GM12878 (cell line): ENCODE measurements at regions not wholly inside any gene's neighbourhood (a gene's known extent, or its start where the extent isn't known, plus 50 kb on each side); places are given as distances from the start of the nearest gene placed in this dataset.
A peak's percentile ranks its signal among the peaks of the same experiment; 100 is the strongest.
"Not testable (repeated sequence)": the region's sequence is repeated elsewhere in the genome, so short reads cannot be mapped to it uniquely, and the experiment has no call there.

Experiments
- ATAC-seq: fragments of 200-7000 bp; cut with Tn5 transposase; 3 replicates; pipeline ENCODE4 v1.9.1; 2020; ENCODE audit warnings: mild to moderate bottlenecking, moderate library complexity
- BruUV-seq: library from RNA; stranded (reverse); fragments of 400-500 nt; replicated peaks from 2 replicates; lab custom pipeline; 2021; lab: Mats Ljungman, UMichigan
- CTCF ChIA-PET: fragments of 300-600 bp; sonication (Branson Sonifier 250); formaldehyde crosslinking; extraction: SDS; loops from one replicate; lab custom pipeline; 2021; ENCODE audit warnings: inconsistent platforms; lab: Yijun Ruan, JAX
- POLR2A ChIA-PET: fragments of 350-600 bp; formaldehyde crosslinking; extraction: SDS; loops from one replicate; lab custom pipeline; 2021; ENCODE audit warnings: inconsistent platforms; lab: Charles Lee
- RAD21 ChIA-PET: fragments of 300-600 bp; sonication (Branson Sonifier 250); formaldehyde crosslinking; loops from one replicate; lab custom pipeline; 2023; ENCODE audit warnings: antibody characterized with exemption; ENCODE audit not compliant: unreplicated experiment; lab: Charles Lee
- SMC1A ChIA-PET: fragments of 300-600 bp; sonication (Branson Sonifier 250); formaldehyde crosslinking; loops from one replicate; lab custom pipeline; 2023; ENCODE audit not compliant: unreplicated experiment, uncharacterized antibody; lab: Charles Lee
- DNase-seq: peaks from one replicate; pipeline ENCODE4 v3.0.0-alpha.2; 2011; ENCODE audit warnings: low read depth, low spot score
- FAIRE-seq: peaks from 3 replicates; lab custom pipeline; 2011; peaks lifted over from hg19 to GRCh38; lab: Jason Lieb, UNC
- H2AFZ ChIP-seq: 2 replicates; pipeline ENCODE4 v1.6.0; 2011; ENCODE audit warnings: low read depth, low read length, control low read depth; ENCODE audit not compliant: control insufficient read depth
- H3K27ac ChIP-seq: 2 replicates; pipeline ENCODE4 v1.5.1; 2011; ENCODE audit warnings: control low read depth; ENCODE audit not compliant: control insufficient read depth, insufficient read depth
- H3K27me3 ChIP-seq, 2 experiments: replicated peaks in 1 of 2; 2 replicates each; pipeline versions ENCODE4 v1.6.0 to v1.6.1; 2011; ENCODE audit warnings: low read length in 1 of 2; ENCODE audit not compliant: control insufficient read depth in 2 of 2, insufficient read depth in 2 of 2
- H3K36me3 ChIP-seq, 2 experiments: 2 replicates each; pipeline ENCODE4 v1.5.1; 2011; ENCODE audit warnings: low read length in 1 of 2; ENCODE audit not compliant: control insufficient read depth in 2 of 2, insufficient read depth in 2 of 2
- H3K4me1 ChIP-seq: 2 replicates; pipeline ENCODE4 v1.6.1; 2011; ENCODE audit warnings: mild to moderate bottlenecking, low read length, moderate library complexity, mixed read lengths; ENCODE audit not compliant: control insufficient read depth, insufficient read depth
- H3K4me2 ChIP-seq: 2 replicates; pipeline ENCODE4 v1.6.0; 2011; ENCODE audit warnings: control low read depth; ENCODE audit not compliant: control insufficient read depth, insufficient read depth
- H3K4me3 ChIP-seq: fragments of 200-600 bp; sonication (generic); 2 replicates; pipeline ENCODE4 v1.5.1; 2016
- H3K79me2 ChIP-seq: 2 replicates; pipeline ENCODE4 v1.6.0; 2011; ENCODE audit warnings: low read length; ENCODE audit not compliant: control insufficient read depth, insufficient read depth
- H3K9ac ChIP-seq: 2 replicates; pipeline ENCODE4 v1.8.0; 2011; ENCODE audit warnings: low read length, control low read depth, mixed read lengths; ENCODE audit not compliant: control insufficient read depth, insufficient read depth
- H3K9me3 ChIP-seq: replicated peaks from 3 replicates; pipeline ENCODE4 v1.5.1; 2011; ENCODE audit warnings: mild to moderate bottlenecking, low read length; ENCODE audit not compliant: control insufficient read depth, insufficient read depth
- H4K20me1 ChIP-seq: 2 replicates; pipeline ENCODE4 v1.6.0; 2011; ENCODE audit not compliant: control insufficient read depth, insufficient read depth
- EED ChIP-seq: sonication (generic); IDR thresholded peaks from 2 replicates; pipeline ENCODE4 v1.6.1; 2016; ENCODE audit warnings: antibody characterized with exemption, low read depth
- ETV6 ChIP-seq, 2 experiments: fragments of 450-650 bp in 1 of 2; IDR thresholded peaks in 1 of 2; conservative IDR thresholded peaks in 1 of 2; 2 replicates each; pipeline ENCODE4 v1.6.1; 2014; ENCODE audit warnings: antibody characterized with exemption in 1 of 2, borderline replicate concordance in 1 of 2, low read depth in 1 of 2, mild to moderate bottlenecking in 1 of 2, moderate library complexity in 1 of 2
- EZH2 ChIP-seq: IDR thresholded peaks from 2 replicates; pipeline ENCODE4 v1.6.1; 2012; ENCODE audit warnings: low read depth, mild to moderate bottlenecking, control low read depth, inconsistent platforms, low read length, borderline replicate concordance; ENCODE audit not compliant: control insufficient read depth
- KLF5 ChIP-seq: fragments of 450-650 bp; IDR thresholded peaks from 2 replicates; pipeline ENCODE4 v1.6.1; 2014; ENCODE audit warnings: mild to moderate bottlenecking; ENCODE audit not compliant: partially characterized antibody
- MXI1 ChIP-seq: fragments of 150-350 bp; IDR thresholded peaks from 2 replicates; pipeline ENCODE4 v1.6.1; 2011; ENCODE audit warnings: low read depth, mild to moderate bottlenecking, inconsistent platforms, low read length, improper control_type of control experiment
- NFYB ChIP-seq: IDR thresholded peaks from 2 replicates; pipeline ENCODE4 v1.6.1; 2011; ENCODE audit warnings: low read depth, mild to moderate bottlenecking, low read length, improper control_type of control experiment, moderate library complexity; ENCODE audit not compliant: insufficient read depth
- RELA ChIP-seq: fragments of 450-650 bp; IDR thresholded peaks from 2 replicates; pipeline ENCODE4 v1.8.0; 2014; ENCODE audit warnings: borderline replicate concordance; ENCODE audit not compliant: partially characterized antibody
- RUNX3 ChIP-seq: IDR thresholded peaks from 2 replicates; pipeline ENCODE4 v1.6.1; 2012; ENCODE audit warnings: low read length, inconsistent platforms
- ZNF24 ChIP-seq: fragments of 450-650 bp; IDR thresholded peaks from 2 replicates; pipeline ENCODE4 v1.6.1; 2017; ENCODE audit warnings: antibody characterized with exemption, mild to moderate bottlenecking
- WGBS: methylation state at CpG from one replicate; pipeline ENCODE4 v1.1.6; 2016; ENCODE audit warnings: low lambda C conversion rate; ENCODE audit not compliant: insufficient replicate concordance, insufficient coverage; ENCODE audit errors: missing lambda C conversion rate; 5-methylcytosine and 5-hydroxymethylcytosine counted together
- in situ Hi-C: fragments of 300-500 bp; cut with MboI; formaldehyde crosslinking; loops from 9 replicates; pipeline ENCODE4 v1.14.3; 2018; ENCODE audit warnings: mixed read lengths
- intact Hi-C: fragments of 100-400 bp; cut with micrococcal nuclease; formaldehyde crosslinking; loops from one replicate; pipeline ENCODE4 v1.14.2; 2022; ENCODE audit not compliant: unreplicated experiment

- ChIA-PET CTCF (interaction anchor here (1.4 kb wide), 1 partner anchor 14 kb away, joined by 3 read pairs; no protein-coding TSS in a partner anchor), SMC1A (interaction anchor here (0.9 to 1.3 kb wide), 2 partner anchors 13 to 41 kb away, joined by 3 read pairs; no protein-coding TSS in a partner anchor)
- H3K4me1 ChIP-seq, H3K4me3 ChIP-seq, FAIRE-seq, H3K27me3 ChIP-seq, H2AFZ ChIP-seq, RAD21 ChIA-PET, DNase-seq, in situ Hi-C loops, H3K9me3 ChIP-seq, H3K27ac ChIP-seq, H3K9ac ChIP-seq, H3K79me2 ChIP-seq, H3K4me2 ChIP-seq, BruUV-seq, POLR2A ChIA-PET, H3K36me3 ChIP-seq, H4K20me1 ChIP-seq: not testable (repeated sequence)
- peak; percentile 17; the same call in 1 of the 2 replicates for TF ChIP-seq RUNX3
- 15% methylated on average over 3 of the region's 3 CpGs for WGBS
- peak; percentile 53 for ATAC-seq
- intact Hi-C loops: loop anchor here (10.0 kb wide), 1 partner anchor 302 kb away; the partner anchor contains the start of genes GALNT4 and POC1B
Measured at GRCh38 chr12:89222580-89222979, 129.7 kb downstream of the DUSP6 start.

GRCh38 chr12:89217472-89217871 is 134.8 kb downstream of the DUSP6 start:
- H3K4me2 ChIP-seq: no peak overlapping the region

More at GRCh38 chr12:89217472-89217871, 134.8 kb downstream of the DUSP6 start:
- Histone ChIP-seq H3K9ac (no peak overlapping the region), H3K4me3 (no peak overlapping the region), H3K9me3 (no peaks in the 10 kb centered on the region), H3K79me2 (no peaks in the 10 kb centered on the region), H3K36me3 (no peaks in the 10 kb centered on the region)
- ChIA-PET POLR2A (no interaction called here), CTCF (no interaction called here), SMC1A (no interaction called here)
- no peak for FAIRE-seq
- no peak for ATAC-seq
- no peak for TF ChIP-seq ETV6 (conservative IDR thresholded peaks at IDR 0.05 in 1 of 2, IDR thresholded peaks at IDR 0.05 in 1 of 2; ENCODE audit: borderline replicate concordance in 1 of 2, low read depth in 1 of 2)
- no peak for TF ChIP-seq EED
- TF ChIP-seq RELA: no peak
- no peak for TF ChIP-seq EZH2
- TF ChIP-seq ZNF24: no peak
- TF ChIP-seq NFYB: no peak
- TF ChIP-seq MXI1: no peak
- no peak for TF ChIP-seq KLF5
- TF ChIP-seq, all 136 proteins: peak for 0
- RAD21 ChIA-PET: no interaction called here
- Histone ChIP-seq H3K27me3 (no peaks in the 10 kb centered on the region), H4K20me1 (no peaks in the 10 kb centered on the region), H2AFZ (no peak overlapping the region), H3K27ac (no peak overlapping the region), H3K4me1 (no peaks in the 10 kb centered on the region)
- BruUV-seq: no TSS peak
- no peak for DNase-seq
- intact Hi-C loops: no loop called here
- 0% methylated on average over 2 of the region's 2 CpGs for WGBS
- in situ Hi-C loops: no loop called here
